IPS-NIHi11 (cell line): ENCODE measurements at regions not wholly inside any gene's neighbourhood (a gene's known extent, or its start where the extent isn't known, plus 50 kb on each side); places are given as distances from the start of the nearest gene placed in this dataset.
"Not testable (repeated sequence)": the region's sequence is repeated elsewhere in the genome, so short reads cannot be mapped to it uniquely, and the experiment has no call there.

Experiments
- DNase-seq: peaks from one replicate; pipeline ENCODE4 v3.0.0; 2012; ENCODE audit warnings: mixed read lengths, low spot score

GRCh38 chr14:23751616-23752015 is 115.5 kb downstream of the DHRS2 start:
- no peak for DNase-seq

GRCh38 chr14:23763394-23763793 is 127.2 kb downstream of the DHRS2 start:
- no peak for DNase-seq

- DNase-seq = no peak
Observed at GRCh38 chr14:23766737-23767401, 130.7 kb downstream of the DHRS2 start.

- DNase-seq = not testable (repeated sequence)
Observed at GRCh38 chr14:23769221-23769728, 133.1 kb downstream of the DHRS2 start.

GRCh38 chr14:23773981-23774380 is 137.8 kb downstream of the DHRS2 start:
- no peak for DNase-seq

GRCh38 chr14:23776296-23776695 is 140.1 kb downstream of the DHRS2 start:
- DNase-seq = no peak

GRCh38 chr14:23785208-23785607 is 149.0 kb downstream of the DHRS2 start:
- no peak for DNase-seq

GRCh38 chr14:23787436-23787835 is 151.3 kb downstream of the DHRS2 start:
- no peak for DNase-seq

- DNase-seq = no peak
Observed at GRCh38 chr14:23789696-23790095, 153.5 kb downstream of the DHRS2 start.

GRCh38 chr14:23793532-23793931 is 157.4 kb downstream of the DHRS2 start:
- no peak for DNase-seq

GRCh38 chr14:23800811-23801210 is 152.8 kb upstream of the DHRS4 start:
- DNase-seq = no peak

- no peak for DNase-seq
Observed at GRCh38 chr14:23801766-23802165, 151.8 kb upstream of the DHRS4 start.

GRCh38 chr14:23804817-23805216 is 148.8 kb upstream of the DHRS4 start:
- no peak for DNase-seq

- no peak for DNase-seq
Observed at GRCh38 chr14:23805761-23806160, 147.8 kb upstream of the DHRS4 start.

GRCh38 chr14:23814527-23815256 is 138.9 kb upstream of the DHRS4 start:
- DNase-seq = no peak

GRCh38 chr14:23816371-23816770 is 137.2 kb upstream of the DHRS4 start:
- DNase-seq = no peak

- no peak for DNase-seq
Observed at GRCh38 chr14:23817164-23817767, 136.3 kb upstream of the DHRS4 start.

GRCh38 chr14:23827100-23827892 is 126.3 kb upstream of the DHRS4 start:
- no peak for DNase-seq

- no peak for DNase-seq
Observed at GRCh38 chr14:23828001-23828400, 125.6 kb upstream of the DHRS4 start.

- no peak for DNase-seq
Observed at GRCh38 chr14:23828616-23829015, 125.0 kb upstream of the DHRS4 start.

GRCh38 chr14:23829736-23830471 is 123.7 kb upstream of the DHRS4 start:
- DNase-seq = peak; percentile 17

- no peak for DNase-seq
Observed at GRCh38 chr14:23831596-23831995, 122.0 kb upstream of the DHRS4 start.
